Activated T-helper 2 cell treated with anti-CD3 and anti-CD28 coated beads, Interferon-gamma antibody, Interleukin-2, Interleukin-4, amounts not matched to agents 10 μg/mL and 5 μg/mL and 100 μg/mL, durations not matched to agents 14 hours and 24 hours and 36 hours (primary cell): ENCODE measurements at regions not wholly inside any gene's neighbourhood (a gene's known extent, or its start where the extent isn't known, plus 50 kb on each side); places are given as distances from the start of the nearest gene placed in this dataset.
"Not testable (repeated sequence)": the region's sequence is repeated elsewhere in the genome, so short reads cannot be mapped to it uniquely, and the experiment has no call there.

Experiments
- DNase-seq: peaks from one replicate; pipeline ENCODE4 v3.0.0; 2021; ENCODE audit warnings: low spot score
- H3K27ac Mint-ChIP-seq: one replicate; pipeline ENCODE4 v1.8.0; 2021; ENCODE audit warnings: mixed read lengths
- H3K27me3 Mint-ChIP-seq: one replicate; pipeline ENCODE4 v1.8.0; 2021; ENCODE audit warnings: low read depth, mixed read lengths
- H3K36me3 Mint-ChIP-seq: one replicate; pipeline ENCODE4 v1.8.0; 2021; ENCODE audit warnings: low read depth, mixed read lengths
- H3K4me1 Mint-ChIP-seq: one replicate; pipeline ENCODE4 v1.8.0; 2021; ENCODE audit warnings: low read depth, mixed read lengths
- H3K4me3 Mint-ChIP-seq: one replicate; pipeline ENCODE4 v1.8.0; 2021; ENCODE audit warnings: low read depth, mild to moderate bottlenecking, moderate library complexity, mixed read lengths
- H3K9me3 Mint-ChIP-seq: one replicate; pipeline ENCODE4 v1.8.0; 2021; ENCODE audit warnings: mixed read lengths
- intact Hi-C: fragments of 100-400 bp; cut with micrococcal nuclease; formaldehyde crosslinking; loops from one replicate; pipeline ENCODE4 v1.15.1; 2023

DNA sequence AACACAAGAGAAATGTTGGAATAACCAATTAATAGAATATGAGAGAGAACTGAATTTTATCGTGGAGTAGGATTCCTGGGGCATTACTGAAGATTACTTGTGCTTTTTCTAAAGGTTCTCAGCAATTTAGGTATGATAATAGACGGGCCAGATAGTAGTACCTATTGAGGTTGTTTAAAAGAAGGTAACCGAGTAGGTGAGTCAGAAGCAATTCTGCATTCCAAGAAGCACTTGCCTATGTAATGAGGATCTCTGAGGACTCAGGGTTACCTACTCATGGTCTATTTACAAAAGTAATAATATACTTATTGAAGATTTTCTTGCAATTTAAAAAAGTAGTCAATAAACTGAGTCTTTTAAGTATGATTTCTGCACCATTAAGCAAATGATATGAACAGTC is 1469.8 kb downstream of the BRINP3 start:
- Mint-ChIP-seq H3K4me1 (no peaks in the 10 kb centered on the region), H3K4me3 (no peak overlapping the region), H3K36me3 (no peaks in the 10 kb centered on the region), H3K27ac (no peak overlapping the region), H3K27me3 (no peaks in the 10 kb centered on the region), H3K9me3 (peaks cover 12% of the 10 kb centered on the region)
- no peak for DNase-seq
- intact Hi-C loops, result no loop called here

DNA sequence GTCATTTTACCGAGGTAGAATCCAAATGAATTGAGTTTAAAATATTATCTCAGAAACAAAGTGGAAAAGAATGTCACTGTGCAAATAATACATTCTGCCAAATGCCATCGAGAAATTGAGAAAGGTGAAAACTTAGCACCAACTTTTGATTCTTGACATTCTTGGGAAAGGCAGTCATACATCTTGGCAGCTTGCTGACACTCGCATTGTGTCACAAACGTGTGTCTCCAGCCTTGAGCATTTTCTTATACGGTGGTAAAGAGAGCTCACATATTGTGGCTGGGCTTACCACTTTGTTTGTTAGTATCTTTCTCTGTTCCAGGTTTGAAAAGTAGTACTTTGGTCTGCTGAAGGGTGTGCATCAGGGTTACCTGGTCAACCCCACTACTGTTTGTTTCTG is 1456.1 kb downstream of the BRINP3 start:
- no peaks in the 10 kb centered on the region for H3K27me3 Mint-ChIP-seq

DNA sequence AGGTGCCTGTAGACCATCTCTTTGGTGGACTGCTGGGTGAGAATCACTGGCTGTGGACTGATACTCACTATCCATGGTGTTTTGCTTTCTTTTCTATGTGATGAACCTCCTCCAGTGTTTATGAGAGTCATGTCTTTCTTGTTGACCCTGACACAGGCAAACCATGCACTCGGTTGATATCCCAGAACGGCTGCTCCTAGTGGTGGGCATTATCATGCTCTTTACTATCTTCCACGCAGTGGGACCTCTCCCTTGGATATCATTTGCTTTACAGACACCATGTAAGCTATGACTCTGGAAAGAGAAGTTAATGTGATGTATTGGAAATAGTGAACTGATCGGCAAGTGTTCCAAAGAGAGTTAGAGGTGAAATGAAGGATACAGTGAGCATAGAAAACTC is 1455.6 kb downstream of the BRINP3 start:
- intact Hi-C loops, result no loop called here
- no peak for DNase-seq
- Mint-ChIP-seq H3K27ac (no peak overlapping the region), H3K4me1 (no peaks in the 10 kb centered on the region), H3K36me3 (no peaks in the 10 kb centered on the region), H3K27me3 (no peaks in the 10 kb centered on the region), H3K4me3 (no peak overlapping the region), H3K9me3 (peaks cover 21% of the 10 kb centered on the region)

More for the DNA sequence above, 1456.1 kb downstream of the BRINP3 start:
- Mint-ChIP-seq H3K9me3 (peaks cover 25% of the 10 kb centered on the region), H3K36me3 (no peaks in the 10 kb centered on the region), H3K4me1 (no peaks in the 10 kb centered on the region), H3K27ac (no peak overlapping the region), H3K4me3 (no peak overlapping the region)
- DNase-seq, result no peak
- intact Hi-C loops, result no loop called here

DNA sequence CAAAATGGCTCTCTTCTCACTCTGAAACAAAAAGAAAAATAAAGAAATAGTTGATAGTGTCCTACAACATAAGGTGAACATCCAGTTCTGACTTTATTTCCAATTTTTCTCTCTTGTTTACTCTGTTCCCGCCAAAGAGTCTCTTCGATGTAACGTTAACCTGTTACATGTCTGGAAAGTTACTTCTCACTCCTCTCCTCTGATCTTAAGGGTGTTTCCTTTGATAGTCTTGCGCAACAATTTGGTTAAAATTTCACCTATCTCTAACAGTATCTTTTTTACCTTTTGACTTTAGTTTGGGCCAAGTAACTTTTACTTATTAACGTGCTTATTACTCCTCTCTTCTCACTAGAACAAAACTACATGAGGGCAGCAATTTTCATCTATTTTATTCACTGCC is 1450.2 kb downstream of the BRINP3 start:
- peaks cover 31% of the 10 kb centered on the region for H3K9me3 Mint-ChIP-seq
- H3K4me3 Mint-ChIP-seq, result no peak overlapping the region
- H3K4me1 Mint-ChIP-seq, result no peaks in the 10 kb centered on the region
- no peak for DNase-seq
- H3K27ac Mint-ChIP-seq, result no peak overlapping the region
- no peaks in the 10 kb centered on the region for H3K36me3 Mint-ChIP-seq
- no peaks in the 10 kb centered on the region for H3K27me3 Mint-ChIP-seq
- intact Hi-C loops, result no loop called here

DNA sequence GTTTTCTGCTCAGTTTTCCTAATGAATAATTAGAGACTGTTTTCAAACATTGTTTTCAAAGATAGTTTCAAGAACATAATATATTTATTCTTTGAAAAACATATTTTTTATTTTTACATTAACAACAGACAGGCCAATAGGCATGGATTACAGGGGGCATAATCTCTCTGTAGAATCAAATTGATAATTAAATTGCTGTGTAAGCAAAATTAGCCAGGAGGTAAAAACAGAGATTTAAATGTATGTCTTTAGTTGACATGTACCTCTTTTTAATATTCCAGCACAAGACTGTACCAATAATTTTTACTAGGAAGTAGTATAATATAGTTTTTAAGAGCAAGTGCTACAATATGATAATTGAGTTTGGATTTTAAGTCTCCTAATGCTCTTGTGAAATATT is 1444.5 kb downstream of the BRINP3 start:
- no peak overlapping the region for H3K4me3 Mint-ChIP-seq
- intact Hi-C loops, result no loop called here
- H3K4me1 Mint-ChIP-seq, result no peaks in the 10 kb centered on the region
- no peaks in the 10 kb centered on the region for H3K27me3 Mint-ChIP-seq
- no peaks in the 10 kb centered on the region for H3K36me3 Mint-ChIP-seq
- no peak overlapping the region for H3K27ac Mint-ChIP-seq
- H3K9me3 Mint-ChIP-seq, result peaks cover 19% of the 10 kb centered on the region
- no peak for DNase-seq

DNA sequence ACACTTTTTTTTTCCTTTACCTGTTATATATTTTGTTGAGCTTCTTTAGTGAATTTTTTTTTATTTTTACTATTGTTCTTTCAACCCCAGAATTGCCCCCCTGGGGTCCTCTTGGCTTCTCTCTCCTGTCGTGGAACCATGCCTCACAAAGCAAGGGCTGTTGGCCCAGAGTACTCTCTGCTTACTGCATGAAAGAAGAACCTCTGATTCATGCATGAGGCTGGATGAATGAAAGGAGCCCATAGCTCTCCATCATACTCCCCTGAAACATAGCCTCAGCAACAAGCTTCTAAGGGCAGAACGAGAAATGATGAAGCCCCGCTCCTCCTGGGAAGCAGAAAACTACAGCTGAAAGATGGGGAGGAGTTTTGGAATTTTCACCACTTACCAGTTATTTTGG is 1441.0 kb downstream of the BRINP3 start:
- H3K4me1 Mint-ChIP-seq, result no peaks in the 10 kb centered on the region
- no peak overlapping the region for H3K27ac Mint-ChIP-seq
- no peaks in the 10 kb centered on the region for H3K27me3 Mint-ChIP-seq
- no peaks in the 10 kb centered on the region for H3K36me3 Mint-ChIP-seq
- peaks cover 7% of the 10 kb centered on the region for H3K9me3 Mint-ChIP-seq
- DNase-seq, result no peak
- intact Hi-C loops, result no loop called here
- H3K4me3 Mint-ChIP-seq, result no peak overlapping the region

DNA sequence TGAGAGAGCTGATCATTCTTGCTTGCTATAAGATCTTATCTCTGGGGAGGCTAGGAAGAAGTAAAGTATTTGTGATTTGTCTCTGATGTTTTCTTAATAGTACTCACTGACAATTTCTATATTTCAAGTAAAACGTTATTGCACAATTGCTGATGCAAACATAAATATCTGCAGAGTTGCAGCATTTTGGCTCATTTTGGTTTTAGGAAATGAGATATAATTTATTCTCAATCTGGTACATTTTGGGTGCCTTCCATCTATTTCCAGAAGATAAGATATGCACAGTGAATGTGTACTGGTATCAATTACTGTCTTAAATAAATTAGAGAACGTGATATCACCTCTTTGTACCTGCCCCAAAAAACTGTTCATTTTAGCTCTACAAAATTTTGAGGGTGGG is 1431.5 kb downstream of the BRINP3 start:
- peaks cover 19% of the 10 kb centered on the region for H3K9me3 Mint-ChIP-seq

DNA sequence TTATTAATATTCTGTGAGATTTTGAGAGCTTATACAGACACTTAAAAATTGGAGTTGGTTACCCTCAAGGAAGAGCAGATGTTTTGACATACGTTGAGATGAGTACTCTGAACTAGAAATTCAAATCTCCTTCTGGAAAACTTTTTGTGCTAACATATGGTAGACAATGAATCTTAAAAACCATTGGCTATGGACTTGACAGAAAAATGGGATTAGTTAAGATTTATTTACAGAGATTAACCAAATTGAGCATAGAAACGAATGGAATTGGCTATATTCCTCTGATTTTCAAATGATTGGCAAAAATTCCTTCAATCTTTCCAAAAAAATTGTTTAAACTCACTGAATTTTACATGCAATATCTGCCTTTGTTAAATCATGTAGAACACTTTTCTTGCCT is 1392.9 kb downstream of the BRINP3 start:
- no peak for DNase-seq
- intact Hi-C loops, result no loop called here
- Mint-ChIP-seq H3K9me3 (peaks cover 13% of the 10 kb centered on the region), H3K4me3 (no peak overlapping the region), H3K27ac (no peak overlapping the region), H3K27me3 (no peaks in the 10 kb centered on the region), H3K36me3 (no peaks in the 10 kb centered on the region), H3K4me1 (no peaks in the 10 kb centered on the region)

More for the DNA sequence above, 1431.5 kb downstream of the BRINP3 start:
- Mint-ChIP-seq H3K4me1 (no peaks in the 10 kb centered on the region), H3K36me3 (no peaks in the 10 kb centered on the region), H3K4me3 (no peak overlapping the region), H3K27me3 (no peaks in the 10 kb centered on the region), H3K27ac (no peak overlapping the region)
- intact Hi-C loops, result no loop called here
- DNase-seq, result no peak

DNA sequence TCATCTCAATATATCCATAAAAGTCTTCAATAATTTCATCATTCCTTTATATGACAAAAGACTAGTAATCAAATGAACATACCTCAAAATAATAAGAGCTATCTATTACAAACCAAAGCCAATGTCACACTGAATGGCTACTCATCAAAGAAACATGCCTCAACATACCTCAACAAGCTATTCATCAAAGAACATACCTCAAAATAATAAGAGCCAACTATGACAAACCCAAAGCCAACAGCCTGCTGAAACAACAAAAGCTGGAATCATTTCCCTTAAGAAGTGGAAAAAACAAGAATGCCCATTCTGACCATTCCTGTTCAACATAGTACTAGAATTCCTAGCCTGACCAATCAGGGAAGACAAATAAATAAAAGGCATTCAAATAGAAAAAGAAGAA is 1373.7 kb downstream of the BRINP3 start:
- H3K27ac Mint-ChIP-seq, result no peak overlapping the region
- H3K4me3 Mint-ChIP-seq, result no peak overlapping the region
- H3K4me1 Mint-ChIP-seq, result no peaks in the 10 kb centered on the region
- no peaks in the 10 kb centered on the region for H3K36me3 Mint-ChIP-seq
- peaks cover 25% of the 10 kb centered on the region for H3K9me3 Mint-ChIP-seq
- no peaks in the 10 kb centered on the region for H3K27me3 Mint-ChIP-seq
- no peak for DNase-seq
- intact Hi-C loops, result no loop called here

DNA sequence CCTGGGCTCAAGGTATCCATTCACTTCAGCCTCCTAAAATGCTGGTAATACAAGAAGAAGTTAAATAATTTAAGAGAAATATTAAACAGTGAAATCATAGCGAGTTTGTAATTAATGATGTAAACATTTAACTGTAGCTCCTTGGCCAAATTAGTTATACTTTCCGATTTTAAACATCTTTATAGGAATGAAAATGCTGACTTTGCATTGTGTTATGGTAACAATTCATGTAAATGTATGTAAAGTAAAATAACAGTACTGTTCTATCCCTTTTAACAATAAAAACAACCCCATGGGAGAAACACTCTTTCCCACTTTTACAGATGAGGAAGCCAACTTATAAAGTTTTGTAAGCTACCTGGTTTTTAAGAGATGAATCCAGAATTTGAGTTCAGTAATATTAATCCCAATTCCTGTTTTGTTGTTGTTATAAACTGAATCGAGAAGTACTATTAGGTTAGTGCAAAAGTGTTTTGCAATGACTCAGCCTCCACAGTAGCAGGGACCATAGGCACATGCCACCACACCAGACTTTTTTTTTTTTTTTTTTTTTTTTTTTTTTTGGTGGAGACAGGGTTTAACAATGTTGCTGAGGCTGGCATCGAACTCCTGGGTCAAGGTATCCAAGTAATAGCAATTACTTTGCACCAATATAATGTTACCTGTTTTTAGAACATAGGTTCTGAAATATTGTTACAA is 1360.4 kb downstream of the BRINP3 start:
- DNase-seq, result no peak
- Mint-ChIP-seq H3K9me3 (peaks cover 5% of the 10 kb centered on the region), H3K36me3 (no peaks in the 10 kb centered on the region), H3K4me3 (no peak overlapping the region), H3K27me3 (no peaks in the 10 kb centered on the region), H3K4me1 (no peaks in the 10 kb centered on the region), H3K27ac (no peak overlapping the region)
- intact Hi-C loops, result no loop called here

DNA sequence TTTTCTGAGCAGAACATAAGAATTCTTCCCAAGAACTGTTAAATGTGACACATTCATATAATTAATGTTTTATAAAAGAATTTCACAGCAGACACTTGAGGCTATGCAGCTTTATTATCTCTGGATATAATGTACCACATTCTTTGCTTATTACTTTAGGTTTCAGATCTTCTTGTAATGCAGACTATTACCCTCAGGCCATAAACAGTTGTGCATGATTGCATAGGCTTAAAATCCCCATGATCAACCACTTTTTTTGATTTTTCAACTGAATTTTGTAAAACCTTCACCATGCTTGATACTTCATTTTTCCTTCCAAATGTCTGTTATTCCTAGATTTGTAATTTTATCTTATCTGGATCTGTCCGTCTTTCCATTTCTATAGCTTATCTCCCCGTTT is 1355.7 kb downstream of the BRINP3 start:
- no peak for DNase-seq
- H3K27ac Mint-ChIP-seq, result no peak overlapping the region
- peaks cover 11% of the 10 kb centered on the region for H3K9me3 Mint-ChIP-seq
- H3K36me3 Mint-ChIP-seq, result no peaks in the 10 kb centered on the region
- H3K4me3 Mint-ChIP-seq, result no peak overlapping the region
- no peaks in the 10 kb centered on the region for H3K4me1 Mint-ChIP-seq
- intact Hi-C loops, result no loop called here
- no peaks in the 10 kb centered on the region for H3K27me3 Mint-ChIP-seq

DNA sequence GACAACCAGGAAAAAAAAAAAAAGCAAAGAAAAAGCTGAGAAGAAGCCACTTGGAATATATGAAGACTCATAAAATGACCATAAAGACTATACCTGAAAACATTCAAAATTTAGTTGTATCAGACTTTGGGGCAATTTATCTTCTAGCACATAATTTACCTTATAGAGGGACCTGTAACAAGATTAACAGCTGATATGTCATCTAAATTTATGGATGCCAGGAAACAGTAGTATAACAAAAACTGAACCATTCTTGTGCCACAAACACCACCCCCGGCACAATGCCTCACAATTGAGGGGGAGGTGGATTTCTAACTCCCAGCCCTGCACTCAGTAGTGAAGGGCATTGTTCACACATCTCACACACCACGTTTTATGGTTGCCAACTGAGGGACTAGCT is 1352.0 kb downstream of the BRINP3 start:
- DNase-seq, result no peak
- Mint-ChIP-seq H3K4me3 (no peak overlapping the region), H3K9me3 (peaks cover 19% of the 10 kb centered on the region), H3K4me1 (no peaks in the 10 kb centered on the region), H3K36me3 (no peaks in the 10 kb centered on the region), H3K27ac (no peak overlapping the region), H3K27me3 (no peaks in the 10 kb centered on the region)
- intact Hi-C loops, result no loop called here

DNA sequence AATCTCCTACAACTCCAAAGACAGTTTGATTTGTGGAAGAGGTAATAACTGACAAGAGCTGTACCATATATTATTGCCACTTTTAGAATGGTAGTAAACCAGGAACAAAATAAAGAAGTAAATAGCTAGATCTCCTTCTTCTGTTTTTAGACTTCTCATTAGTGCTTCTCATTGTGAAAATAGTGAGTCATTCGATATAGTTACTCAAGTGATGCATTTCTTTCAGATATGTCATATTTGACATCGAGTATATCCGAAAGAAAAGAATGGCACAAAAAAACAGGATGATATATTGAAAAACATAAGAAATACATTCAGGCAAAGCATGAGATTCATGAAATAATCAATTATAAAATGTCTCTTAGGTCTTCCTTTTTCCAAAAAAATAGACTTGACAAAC is 1346.1 kb downstream of the BRINP3 start:
- intact Hi-C loops, result no loop called here

DNA sequence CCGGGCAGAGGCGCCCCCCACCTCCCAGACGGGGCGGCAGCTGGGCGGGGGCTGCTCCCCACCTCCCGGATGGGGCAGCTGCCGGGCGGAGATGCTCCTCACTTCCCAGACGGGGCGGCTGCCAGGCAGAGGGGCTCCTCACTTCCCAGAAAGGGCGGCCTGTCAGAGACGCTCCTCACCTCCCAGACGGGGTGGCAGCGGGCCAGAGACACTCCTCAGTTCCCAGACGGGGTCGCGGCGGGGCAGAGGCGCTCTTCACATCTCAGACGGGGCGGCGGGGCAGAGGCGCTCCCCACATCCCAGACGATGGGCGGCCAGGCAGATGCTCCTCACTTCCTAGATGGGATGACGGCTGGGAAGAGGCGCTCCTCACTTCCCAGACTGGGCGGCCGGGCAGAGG is 1337.9 kb downstream of the BRINP3 start:
- intact Hi-C loops, H3K27ac Mint-ChIP-seq, H3K4me3 Mint-ChIP-seq, H3K36me3 Mint-ChIP-seq, H3K27me3 Mint-ChIP-seq, DNase-seq, H3K4me1 Mint-ChIP-seq: not testable (repeated sequence)
- H3K9me3 Mint-ChIP-seq, result peaks cover 24% of the 10 kb centered on the region

More for the DNA sequence above, 1346.1 kb downstream of the BRINP3 start:
- no peaks in the 10 kb centered on the region for H3K4me1 Mint-ChIP-seq
- H3K27me3 Mint-ChIP-seq, result no peaks in the 10 kb centered on the region
- H3K4me3 Mint-ChIP-seq, result no peak overlapping the region
- H3K9me3 Mint-ChIP-seq, result peaks cover 27% of the 10 kb centered on the region
- H3K36me3 Mint-ChIP-seq, result no peaks in the 10 kb centered on the region
- no peak for DNase-seq
- no peak overlapping the region for H3K27ac Mint-ChIP-seq
